HFFc6 (cell line): ENCODE measurements at regions not wholly inside any gene's neighbourhood (a gene's known extent, or its start where the extent isn't known, plus 50 kb on each side); places are given as distances from the start of the nearest gene placed in this dataset.

Experiments
- DNase-seq: peaks from one replicate; pipeline ENCODE4 v3.0.0-alpha.2; 2018
- H3K27ac Mint-ChIP-seq: 2 replicates; pipeline ENCODE4 v1.8.0; 2020; ENCODE audit warnings: mild to moderate bottlenecking, mixed read lengths
- H3K27me3 Mint-ChIP-seq: 2 replicates; pipeline ENCODE4 v1.8.0; 2021; ENCODE audit warnings: mild to moderate bottlenecking, moderate library complexity, mixed read lengths; ENCODE audit not compliant: insufficient read depth
- H3K36me3 Mint-ChIP-seq: 2 replicates; pipeline ENCODE4 v1.8.0; 2021; ENCODE audit warnings: low read depth, mixed read lengths
- H3K4me1 Mint-ChIP-seq: 2 replicates; pipeline ENCODE4 v1.8.0; 2020; ENCODE audit warnings: low read depth, mixed read lengths
- H3K4me3 Mint-ChIP-seq: 2 replicates; pipeline ENCODE4 v1.8.0; 2020; ENCODE audit warnings: mild to moderate bottlenecking, moderate library complexity, mixed read lengths
- H3K9me3 Mint-ChIP-seq: 2 replicates; pipeline ENCODE4 v1.8.0; 2020; ENCODE audit warnings: mild to moderate bottlenecking, mixed read lengths
- CTCF ChIP-seq: fragments of 200-600 bp; sonication (generic); IDR thresholded peaks from 2 replicates; pipeline ENCODE4 v1.5.0; 2021; ENCODE audit warnings: antibody characterized with exemption, mild to moderate bottlenecking

- H3K9me3 Mint-ChIP-seq = peaks cover 36% of the 10 kb centered on the region
- no peak overlapping the region for H3K4me3 Mint-ChIP-seq
- no peak for TF ChIP-seq CTCF
- no peaks in the 10 kb centered on the region for H3K36me3 Mint-ChIP-seq
- DNase-seq = no peak
- peaks cover 2% of the 10 kb centered on the region; the same call in 1 of the 2 replicates for H3K27me3 Mint-ChIP-seq
- no peak overlapping the region for H3K27ac Mint-ChIP-seq
- no peaks in the 10 kb centered on the region for H3K4me1 Mint-ChIP-seq
Observed at GRCh38 chr20:55667955-55668354, 337.4 kb downstream of the CBLN4 start.

- H3K27me3 Mint-ChIP-seq = peaks cover 2% of the 10 kb centered on the region; the same call in 1 of the 2 replicates
- DNase-seq = no peak
- no peaks in the 10 kb centered on the region for H3K36me3 Mint-ChIP-seq
- no peaks in the 10 kb centered on the region for H3K4me1 Mint-ChIP-seq
- H3K9me3 Mint-ChIP-seq = peaks cover 44% of the 10 kb centered on the region
- TF ChIP-seq CTCF = no peak
- H3K27ac Mint-ChIP-seq = no peak overlapping the region
- H3K4me3 Mint-ChIP-seq = no peak overlapping the region
Observed at GRCh38 chr20:55667024-55667423, 338.3 kb downstream of the CBLN4 start.

GRCh38 chr20:55656231-55656775 is 349.0 kb downstream of the CBLN4 start:
- Mint-ChIP-seq H3K4me3 (no peak overlapping the region), H3K4me1 (no peaks in the 10 kb centered on the region), H3K9me3 (peaks cover 55% of the 10 kb centered on the region), H3K27me3 (no peaks in the 10 kb centered on the region), H3K36me3 (no peaks in the 10 kb centered on the region), H3K27ac (no peak overlapping the region)
- no peak for TF ChIP-seq CTCF
- no peak for DNase-seq

- H3K4me1 Mint-ChIP-seq = no peaks in the 10 kb centered on the region
- peaks cover 69% of the 10 kb centered on the region for H3K9me3 Mint-ChIP-seq
Observed at GRCh38 chr20:55650657-55651360, 354.5 kb downstream of the CBLN4 start.

GRCh38 chr20:55649254-55649653 is 356.1 kb downstream of the CBLN4 start:
- no peak overlapping the region for H3K4me3 Mint-ChIP-seq
- no peak overlapping the region for H3K27ac Mint-ChIP-seq

More at GRCh38 chr20:55650657-55651360, 354.5 kb downstream of the CBLN4 start:
- H3K4me3 Mint-ChIP-seq = no peak overlapping the region
- H3K36me3 Mint-ChIP-seq = peaks cover 5% of the 10 kb centered on the region; the same call in 1 of the 2 replicates
- DNase-seq = no peak
- H3K27ac Mint-ChIP-seq = no peak overlapping the region
- no peak for TF ChIP-seq CTCF
- no peaks in the 10 kb centered on the region for H3K27me3 Mint-ChIP-seq

More at GRCh38 chr20:55649254-55649653, 356.1 kb downstream of the CBLN4 start:
- no peak for TF ChIP-seq CTCF
- no peak for DNase-seq
- Mint-ChIP-seq H3K36me3 (peaks cover 5% of the 10 kb centered on the region; the same call in 1 of the 2 replicates), H3K9me3 (peaks cover 61% of the 10 kb centered on the region), H3K4me1 (no peaks in the 10 kb centered on the region), H3K27me3 (no peaks in the 10 kb centered on the region)
